ENCODE measurements at regions not wholly inside any gene's neighbourhood (a gene's known extent, or its start where the extent isn't known, plus 50 kb on each side); places are given as distances from the start of the nearest gene placed in this dataset.

GRCh38 chr16:6557353-6558023, 775.2 kb upstream of the RBFOX1 start:
- Mint-ChIP-seq H3K36me3 (no peaks in the 10 kb centered on the region), H3K4me3 (no peak overlapping the region), H3K27me3 (no peaks in the 10 kb centered on the region), H3K4me1 (no peaks in the 10 kb centered on the region), H3K27ac (no peak overlapping the region), H3K9me3 (peaks cover 17% of the 10 kb centered on the region)

- H3K27ac Mint-ChIP-seq, result no peak overlapping the region
- H3K9me3 Mint-ChIP-seq, result peaks cover 16% of the 10 kb centered on the region
- no peaks in the 10 kb centered on the region for H3K36me3 Mint-ChIP-seq
- H3K4me3 Mint-ChIP-seq, result no peak overlapping the region
- no peaks in the 10 kb centered on the region for H3K27me3 Mint-ChIP-seq
- no peaks in the 10 kb centered on the region for H3K4me1 Mint-ChIP-seq
These were observed 783.2 kb upstream of the RBFOX1 start for GRCh38 chr16:6549415-6549814.

- H3K36me3 Mint-ChIP-seq, result no peaks in the 10 kb centered on the region
- no peak overlapping the region for H3K4me3 Mint-ChIP-seq
- H3K4me1 Mint-ChIP-seq, result no peaks in the 10 kb centered on the region
- peaks cover 16% of the 10 kb centered on the region for H3K9me3 Mint-ChIP-seq
- H3K27ac Mint-ChIP-seq, result no peak overlapping the region
- H3K27me3 Mint-ChIP-seq, result no peaks in the 10 kb centered on the region
These were observed 784.1 kb upstream of the RBFOX1 start for GRCh38 chr16:6548507-6548906.

GRCh38 chr16:6547131-6547530, 785.5 kb upstream of the RBFOX1 start:
- no peak overlapping the region for H3K4me3 Mint-ChIP-seq

GRCh38 chr16:6545329-6545728, 787.3 kb upstream of the RBFOX1 start:
- Mint-ChIP-seq H3K36me3 (no peaks in the 10 kb centered on the region), H3K27me3 (no peaks in the 10 kb centered on the region), H3K4me1 (no peaks in the 10 kb centered on the region), H3K9me3 (peaks cover 12% of the 10 kb centered on the region), H3K4me3 (no peak overlapping the region), H3K27ac (no peak overlapping the region)

More at GRCh38 chr16:6547131-6547530, 785.5 kb upstream of the RBFOX1 start:
- Mint-ChIP-seq H3K36me3 (no peaks in the 10 kb centered on the region), H3K27ac (no peak overlapping the region), H3K27me3 (no peaks in the 10 kb centered on the region), H3K9me3 (peaks cover 16% of the 10 kb centered on the region), H3K4me1 (no peaks in the 10 kb centered on the region)

- Mint-ChIP-seq H3K4me3 (no peak overlapping the region), H3K4me1 (no peaks in the 10 kb centered on the region), H3K27me3 (no peaks in the 10 kb centered on the region), H3K9me3 (no peaks in the 10 kb centered on the region), H3K36me3 (no peaks in the 10 kb centered on the region), H3K27ac (no peak overlapping the region)
These were observed 791.4 kb upstream of the RBFOX1 start for GRCh38 chr16:6541267-6541666.

GRCh38 chr16:6536411-6536810, 796.2 kb upstream of the RBFOX1 start:
- Mint-ChIP-seq H3K27me3 (no peaks in the 10 kb centered on the region), H3K27ac (no peak overlapping the region), H3K9me3 (peaks cover 12% of the 10 kb centered on the region), H3K4me3 (no peak overlapping the region), H3K36me3 (no peaks in the 10 kb centered on the region), H3K4me1 (no peaks in the 10 kb centered on the region)

GRCh38 chr16:6531067-6531466, 801.6 kb upstream of the RBFOX1 start:
- Mint-ChIP-seq H3K27me3 (no peaks in the 10 kb centered on the region), H3K4me1 (no peaks in the 10 kb centered on the region), H3K36me3 (no peaks in the 10 kb centered on the region), H3K27ac (no peak overlapping the region), H3K9me3 (peaks cover 12% of the 10 kb centered on the region), H3K4me3 (no peak overlapping the region)

- H3K36me3 Mint-ChIP-seq, result no peaks in the 10 kb centered on the region
- no peaks in the 10 kb centered on the region for H3K27me3 Mint-ChIP-seq
- H3K27ac Mint-ChIP-seq, result no peak overlapping the region
- H3K4me3 Mint-ChIP-seq, result no peak overlapping the region
- H3K9me3 Mint-ChIP-seq, result peaks cover 10% of the 10 kb centered on the region
- H3K4me1 Mint-ChIP-seq, result no peaks in the 10 kb centered on the region
These were observed 804.4 kb upstream of the RBFOX1 start for GRCh38 chr16:6528217-6528616.

GRCh38 chr16:6527646-6528045, 805.0 kb upstream of the RBFOX1 start:
- H3K9me3 Mint-ChIP-seq, result peaks cover 6% of the 10 kb centered on the region
- H3K27me3 Mint-ChIP-seq, result no peaks in the 10 kb centered on the region
- no peak overlapping the region for H3K4me3 Mint-ChIP-seq
- H3K4me1 Mint-ChIP-seq, result no peaks in the 10 kb centered on the region
- H3K27ac Mint-ChIP-seq, result no peak overlapping the region
- H3K36me3 Mint-ChIP-seq, result no peaks in the 10 kb centered on the region

GRCh38 chr16:6524501-6524900, 808.1 kb upstream of the RBFOX1 start:
- no peak overlapping the region for H3K4me3 Mint-ChIP-seq
- H3K27me3 Mint-ChIP-seq, result no peaks in the 10 kb centered on the region
- H3K27ac Mint-ChIP-seq, result no peak overlapping the region
- peaks cover 5% of the 10 kb centered on the region for H3K9me3 Mint-ChIP-seq
- H3K4me1 Mint-ChIP-seq, result no peaks in the 10 kb centered on the region
- H3K36me3 Mint-ChIP-seq, result no peaks in the 10 kb centered on the region

- H3K27me3 Mint-ChIP-seq, result no peaks in the 10 kb centered on the region
- no peaks in the 10 kb centered on the region for H3K36me3 Mint-ChIP-seq
- no peak overlapping the region for H3K4me3 Mint-ChIP-seq
- H3K9me3 Mint-ChIP-seq, result no peaks in the 10 kb centered on the region
- no peak overlapping the region for H3K27ac Mint-ChIP-seq
- H3K4me1 Mint-ChIP-seq, result no peaks in the 10 kb centered on the region
These were observed 815.5 kb upstream of the RBFOX1 start for GRCh38 chr16:6517020-6517720.

- Mint-ChIP-seq H3K27me3 (no peaks in the 10 kb centered on the region), H3K4me3 (no peak overlapping the region), H3K4me1 (no peaks in the 10 kb centered on the region), H3K27ac (no peak overlapping the region), H3K36me3 (no peaks in the 10 kb centered on the region), H3K9me3 (peaks cover 5% of the 10 kb centered on the region)
These were observed 820.1 kb upstream of the RBFOX1 start for GRCh38 chr16:6512512-6512911.

- H3K4me3 Mint-ChIP-seq, result no peak overlapping the region
- peaks cover 8% of the 10 kb centered on the region for H3K9me3 Mint-ChIP-seq
- no peak overlapping the region for H3K27ac Mint-ChIP-seq
- H3K36me3 Mint-ChIP-seq, result no peaks in the 10 kb centered on the region
- H3K4me1 Mint-ChIP-seq, result no peaks in the 10 kb centered on the region
- no peaks in the 10 kb centered on the region for H3K27me3 Mint-ChIP-seq
These were observed 822.4 kb upstream of the RBFOX1 start for GRCh38 chr16:6510261-6510660.

- H3K27ac Mint-ChIP-seq, result no peak overlapping the region
- H3K27me3 Mint-ChIP-seq, result no peaks in the 10 kb centered on the region
- no peaks in the 10 kb centered on the region for H3K4me1 Mint-ChIP-seq
- H3K9me3 Mint-ChIP-seq, result peaks cover 8% of the 10 kb centered on the region
- H3K36me3 Mint-ChIP-seq, result no peaks in the 10 kb centered on the region
- no peak overlapping the region for H3K4me3 Mint-ChIP-seq
These were observed 833.2 kb upstream of the RBFOX1 start for GRCh38 chr16:6499413-6499812.

GRCh38 chr16:6498858-6499257, 833.8 kb upstream of the RBFOX1 start:
- H3K9me3 Mint-ChIP-seq, result peaks cover 5% of the 10 kb centered on the region
- no peaks in the 10 kb centered on the region for H3K27me3 Mint-ChIP-seq
- H3K36me3 Mint-ChIP-seq, result no peaks in the 10 kb centered on the region
- H3K4me1 Mint-ChIP-seq, result no peaks in the 10 kb centered on the region
- no peak overlapping the region for H3K4me3 Mint-ChIP-seq
- H3K27ac Mint-ChIP-seq, result no peak overlapping the region

All from activated naive CD4-positive, alpha-beta T cell treated with anti-CD3 and anti-CD28 coated beads, Interleukin-2, amount 50 U/mL, for 24 hours (primary cell).